Osteocyte (in vitro differentiated cells): ENCODE measurements at regions not wholly inside any gene's neighbourhood (a gene's known extent, or its start where the extent isn't known, plus 50 kb on each side); places are given as distances from the start of the nearest gene placed in this dataset.

ENCODE experiments used
- DNase-seq: peaks from one replicate; pipeline ENCODE4 v3.0.0; 2021; ENCODE audit warnings: mixed read lengths; ENCODE audit not compliant: unreplicated experiment; ENCODE audit errors: extremely low spot score
- H3K27ac Mint-ChIP-seq: one replicate; pipeline ENCODE4 v1.8.0; 2021; ENCODE audit warnings: mild to moderate bottlenecking, mixed read lengths; ENCODE audit not compliant: unreplicated experiment
- H3K27me3 Mint-ChIP-seq: one replicate; pipeline ENCODE4 v1.8.0; 2021; ENCODE audit warnings: mixed read lengths; ENCODE audit not compliant: unreplicated experiment
- H3K36me3 Mint-ChIP-seq: one replicate; pipeline ENCODE4 v1.8.0; 2021; ENCODE audit warnings: mixed read lengths; ENCODE audit not compliant: unreplicated experiment
- H3K4me1 Mint-ChIP-seq: one replicate; pipeline ENCODE4 v1.8.0; 2021; ENCODE audit warnings: mixed read lengths; ENCODE audit not compliant: unreplicated experiment
- H3K4me3 Mint-ChIP-seq: one replicate; pipeline ENCODE4 v1.8.0; 2021; ENCODE audit warnings: mild to moderate bottlenecking, moderate library complexity, mixed read lengths; ENCODE audit not compliant: unreplicated experiment
- H3K9me3 Mint-ChIP-seq: one replicate; pipeline ENCODE4 v1.8.0; 2021; ENCODE audit warnings: mixed read lengths; ENCODE audit not compliant: unreplicated experiment
- TF ChIP-seq, protein P1 (sequence below): fragments of 200-600 bp; sonication (generic); IDR thresholded peaks from 2 replicates; pipeline ENCODE4 v1.5.0; 2021; ENCODE audit warnings: antibody characterized with exemption, mild to moderate bottlenecking, moderate library complexity

DNA sequence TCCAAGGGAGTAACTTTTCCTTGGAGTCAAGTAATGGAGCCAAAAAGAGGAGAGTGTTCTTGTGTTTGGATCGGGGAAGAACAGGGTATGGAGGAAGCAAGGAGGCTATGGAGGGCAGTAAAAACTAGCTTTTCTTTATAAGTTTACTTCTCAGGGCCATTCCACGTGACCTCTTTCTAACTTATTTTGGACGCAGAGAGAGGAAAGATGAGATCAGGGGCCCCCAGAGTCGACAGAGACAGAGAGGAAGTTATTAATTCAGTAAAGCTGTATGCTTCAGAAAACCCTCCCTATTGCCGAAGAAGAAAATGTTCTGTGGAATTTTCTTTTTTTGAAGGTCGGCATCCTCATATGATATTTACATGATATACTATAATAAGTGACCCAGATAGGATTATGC is 233.8 kb upstream of the MPDZ start:
- TF ChIP-seq, protein P1, sequence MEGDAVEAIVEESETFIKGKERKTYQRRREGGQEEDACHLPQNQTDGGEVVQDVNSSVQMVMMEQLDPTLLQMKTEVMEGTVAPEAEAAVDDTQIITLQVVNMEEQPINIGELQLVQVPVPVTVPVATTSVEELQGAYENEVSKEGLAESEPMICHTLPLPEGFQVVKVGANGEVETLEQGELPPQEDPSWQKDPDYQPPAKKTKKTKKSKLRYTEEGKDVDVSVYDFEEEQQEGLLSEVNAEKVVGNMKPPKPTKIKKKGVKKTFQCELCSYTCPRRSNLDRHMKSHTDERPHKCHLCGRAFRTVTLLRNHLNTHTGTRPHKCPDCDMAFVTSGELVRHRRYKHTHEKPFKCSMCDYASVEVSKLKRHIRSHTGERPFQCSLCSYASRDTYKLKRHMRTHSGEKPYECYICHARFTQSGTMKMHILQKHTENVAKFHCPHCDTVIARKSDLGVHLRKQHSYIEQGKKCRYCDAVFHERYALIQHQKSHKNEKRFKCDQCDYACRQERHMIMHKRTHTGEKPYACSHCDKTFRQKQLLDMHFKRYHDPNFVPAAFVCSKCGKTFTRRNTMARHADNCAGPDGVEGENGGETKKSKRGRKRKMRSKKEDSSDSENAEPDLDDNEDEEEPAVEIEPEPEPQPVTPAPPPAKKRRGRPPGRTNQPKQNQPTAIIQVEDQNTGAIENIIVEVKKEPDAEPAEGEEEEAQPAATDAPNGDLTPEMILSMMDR: no peak
- no peaks in the 10 kb centered on the region for H3K36me3 Mint-ChIP-seq
- peaks cover 6% of the 10 kb centered on the region for H3K9me3 Mint-ChIP-seq
- H3K27me3 Mint-ChIP-seq: no peaks in the 10 kb centered on the region
- no peak for DNase-seq
- peaks cover 28% of the 10 kb centered on the region for H3K4me1 Mint-ChIP-seq
- peak overlapping the region; percentile 98 for H3K27ac Mint-ChIP-seq
- no peak overlapping the region for H3K4me3 Mint-ChIP-seq

DNA sequence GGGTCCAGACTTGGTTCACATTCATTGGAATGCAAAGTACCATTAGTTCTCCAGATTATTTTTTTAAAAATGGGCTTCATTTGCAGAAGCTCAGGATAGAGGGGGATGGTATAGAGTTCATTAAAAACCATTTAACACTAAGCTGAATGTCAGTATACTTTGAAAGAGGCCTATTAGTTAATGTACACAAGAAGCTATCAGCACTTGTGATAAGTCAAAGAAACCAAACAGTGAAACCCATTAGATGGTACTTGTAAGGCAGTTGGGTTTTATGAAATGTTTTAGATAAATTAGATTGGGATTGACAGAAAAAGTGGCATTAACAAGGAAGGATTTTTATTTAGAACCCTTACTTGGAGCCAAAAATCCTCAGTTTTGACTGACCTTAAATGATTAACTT is 229.2 kb upstream of the MPDZ start:
- DNase-seq: no peak
- H3K27ac Mint-ChIP-seq: no peak overlapping the region
- TF ChIP-seq, protein P1: no peak
- H3K9me3 Mint-ChIP-seq: no peaks in the 10 kb centered on the region
- no peaks in the 10 kb centered on the region for H3K27me3 Mint-ChIP-seq
- peaks cover 33% of the 10 kb centered on the region for H3K4me1 Mint-ChIP-seq
- H3K4me3 Mint-ChIP-seq: no peak overlapping the region
- no peaks in the 10 kb centered on the region for H3K36me3 Mint-ChIP-seq

DNA sequence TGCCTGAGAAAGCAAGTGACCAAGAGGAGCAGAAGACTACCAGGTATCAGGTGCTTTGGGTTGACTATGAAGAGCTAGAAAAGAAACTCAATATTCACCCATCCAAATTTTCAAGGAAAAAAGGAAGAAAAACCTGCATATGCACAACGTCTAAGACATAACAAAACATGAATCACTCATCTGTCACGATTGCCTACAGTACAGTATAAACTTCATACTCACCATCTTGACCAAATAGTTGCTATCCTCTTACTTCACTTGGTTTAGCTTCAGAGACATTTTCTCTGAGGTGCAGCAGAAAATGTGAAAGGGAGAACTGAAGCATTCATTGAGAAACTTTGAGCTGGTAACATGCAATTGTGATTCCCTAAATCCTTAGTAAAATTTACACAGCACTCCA is 228.6 kb upstream of the MPDZ start:
- H3K36me3 Mint-ChIP-seq: no peaks in the 10 kb centered on the region
- TF ChIP-seq, protein P1: no peak
- H3K4me1 Mint-ChIP-seq: peaks cover 27% of the 10 kb centered on the region
- no peak overlapping the region for H3K4me3 Mint-ChIP-seq
- H3K9me3 Mint-ChIP-seq: no peaks in the 10 kb centered on the region
- no peak for DNase-seq
- H3K27ac Mint-ChIP-seq: no peak overlapping the region
- H3K27me3 Mint-ChIP-seq: no peaks in the 10 kb centered on the region

DNA sequence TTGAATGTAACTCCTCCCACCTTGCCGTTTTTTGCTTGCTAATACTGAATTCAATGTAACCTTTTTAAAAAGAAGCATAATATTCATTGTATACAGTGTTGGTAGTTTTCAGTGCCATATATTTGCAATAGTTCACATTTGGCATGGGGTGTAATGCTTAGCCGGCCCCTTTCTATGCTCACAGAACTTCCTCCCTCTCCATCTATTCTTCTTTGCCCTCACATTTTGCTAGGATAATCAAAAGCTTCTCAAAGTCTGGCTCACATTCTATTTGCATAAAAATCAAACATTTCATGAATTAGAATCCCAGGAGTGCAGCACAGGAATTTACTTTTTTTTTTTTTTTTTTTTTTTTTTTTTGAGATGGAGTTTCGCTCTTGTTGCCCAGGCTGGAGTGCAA is 226.3 kb upstream of the MPDZ start:
- no peak overlapping the region for H3K4me3 Mint-ChIP-seq
- peaks cover 17% of the 10 kb centered on the region for H3K4me1 Mint-ChIP-seq
- H3K36me3 Mint-ChIP-seq: no peaks in the 10 kb centered on the region
- DNase-seq: no peak
- H3K27me3 Mint-ChIP-seq: no peaks in the 10 kb centered on the region
- H3K27ac Mint-ChIP-seq: no peak overlapping the region
- TF ChIP-seq, protein P1: no peak
- no peaks in the 10 kb centered on the region for H3K9me3 Mint-ChIP-seq

DNA sequence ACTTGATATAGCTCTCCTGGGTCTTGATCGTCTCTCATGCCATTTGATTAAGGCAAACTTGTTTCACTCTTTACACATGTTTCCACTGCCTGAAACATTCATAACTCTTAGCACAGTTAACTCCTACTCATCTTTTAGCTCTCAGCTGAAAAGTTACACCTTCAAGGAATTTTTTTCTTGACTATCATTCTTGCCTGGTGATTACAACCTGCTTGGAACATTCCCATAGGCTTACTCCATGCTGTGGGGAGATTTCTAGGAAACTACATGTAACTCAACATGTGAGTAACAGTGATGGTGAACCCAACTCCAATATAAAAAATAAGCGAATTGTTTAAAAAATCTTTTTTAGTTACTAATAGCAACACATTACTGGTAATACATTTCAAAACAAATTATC is 224.1 kb upstream of the MPDZ start:
- Mint-ChIP-seq H3K9me3 (no peaks in the 10 kb centered on the region), H3K27ac (no peak overlapping the region), H3K27me3 (no peaks in the 10 kb centered on the region), H3K4me1 (peaks cover 16% of the 10 kb centered on the region), H3K4me3 (no peak overlapping the region), H3K36me3 (no peaks in the 10 kb centered on the region)
- no peak for DNase-seq
- TF ChIP-seq, protein P1: no peak
